Trophoblast cell (in vitro differentiated cells and primary cell): ENCODE measurements at regions not wholly inside any gene's neighbourhood (a gene's known extent, or its start where the extent isn't known, plus 50 kb on each side); places are given as distances from the start of the nearest gene placed in this dataset.

Source experiments
- DNase-seq, 2 donors: peaks; one replicate each; pipeline ENCODE4 v3.0.0-alpha.2; 2016
- H2AFZ ChIP-seq: 2 replicates; pipeline ENCODE4 v1.6.1; 2013; ENCODE audit warnings: low read length, moderate library complexity, mild to moderate bottlenecking; ENCODE audit not compliant: insufficient read depth, poor library complexity
- H2AK5ac ChIP-seq: 2 replicates; pipeline ENCODE4 v1.6.1; 2013; ENCODE audit warnings: mild to moderate bottlenecking, low read length
- H2BK120ac ChIP-seq: 2 replicates; pipeline ENCODE4 v1.6.1; 2013; ENCODE audit warnings: low read length, mild to moderate bottlenecking, moderate library complexity; ENCODE audit not compliant: insufficient read depth, poor library complexity
- H2BK12ac ChIP-seq: 2 replicates; pipeline ENCODE4 v1.6.1; 2013; ENCODE audit warnings: mild to moderate bottlenecking, low read length, moderate library complexity
- H2BK5ac ChIP-seq: 2 replicates; pipeline ENCODE4 v1.6.1; 2013; ENCODE audit warnings: low read length, low read depth, moderate library complexity, mild to moderate bottlenecking; ENCODE audit not compliant: poor library complexity
- H3K14ac ChIP-seq: 2 replicates; pipeline ENCODE4 v1.6.1; 2013; ENCODE audit warnings: mild to moderate bottlenecking, low read length
- H3K18ac ChIP-seq: 2 replicates; pipeline ENCODE4 v1.6.1; 2013; ENCODE audit warnings: mild to moderate bottlenecking, low read length
- H3K23ac ChIP-seq: 2 replicates; pipeline ENCODE4 v1.6.1; 2013; ENCODE audit warnings: low read length
- H3K27ac ChIP-seq: 2 replicates; pipeline ENCODE4 v1.5.1; 2013; ENCODE audit warnings: low read depth, mild to moderate bottlenecking, inconsistent platforms, low read length, moderate library complexity
- H3K27me3 ChIP-seq: 2 replicates; pipeline ENCODE4 v1.6.1; 2013; ENCODE audit warnings: inconsistent platforms, mild to moderate bottlenecking, low read length, moderate library complexity; ENCODE audit not compliant: insufficient read depth
- H3K36me3 ChIP-seq, 2 experiments: 1 replicate in 1 of 2; 2 replicates in 1 of 2; pipeline ENCODE4 v1.6.1; 2013; ENCODE audit warnings: low read length in 2 of 2, mild to moderate bottlenecking in 2 of 2, moderate library complexity in 1 of 2; ENCODE audit not compliant: insufficient read depth in 2 of 2, control insufficient read depth in 1 of 2
- H3K4ac ChIP-seq: 2 replicates; pipeline ENCODE4 v1.6.1; 2013; ENCODE audit warnings: low read depth, mild to moderate bottlenecking, low read length, moderate library complexity
- H3K4me1 ChIP-seq, 2 experiments: 1 replicate in 1 of 2; 2 replicates in 1 of 2; pipeline ENCODE4 v1.6.1; 2013; ENCODE audit warnings: low read length in 2 of 2, mild to moderate bottlenecking in 2 of 2, moderate library complexity in 1 of 2; ENCODE audit not compliant: insufficient read depth in 2 of 2, control insufficient read depth in 1 of 2
- H3K4me2 ChIP-seq: 2 replicates; pipeline ENCODE4 v1.6.1; 2013; ENCODE audit warnings: inconsistent platforms, mild to moderate bottlenecking, low read length, moderate library complexity
- H3K4me3 ChIP-seq: 2 replicates; pipeline ENCODE4 v1.5.1; 2013; ENCODE audit warnings: mild to moderate bottlenecking, low read depth, low read length, inconsistent platforms
- H3K79me1 ChIP-seq: one replicate; pipeline ENCODE4 v1.6.1; 2013; ENCODE audit warnings: low read length
- H3K79me2 ChIP-seq: 2 replicates; pipeline ENCODE4 v1.6.1; 2013; ENCODE audit warnings: low read length, mild to moderate bottlenecking; ENCODE audit not compliant: control insufficient read depth, insufficient read depth, poor library complexity
- H3K9ac ChIP-seq: 2 replicates; pipeline ENCODE4 v1.6.1; 2013; ENCODE audit warnings: mild to moderate bottlenecking, low read length
- H3K9me3 ChIP-seq: 2 replicates; pipeline ENCODE4 v1.6.1; 2013; ENCODE audit warnings: low read depth, mild to moderate bottlenecking, control low read depth, inconsistent platforms, low read length; ENCODE audit not compliant: insufficient read depth
- H4K12ac ChIP-seq: 2 replicates; pipeline ENCODE4 v1.6.1; 2013; ENCODE audit warnings: low read depth, mild to moderate bottlenecking, low read length, moderate library complexity
- H4K8ac ChIP-seq: 2 replicates; pipeline ENCODE4 v1.6.1; 2013; ENCODE audit warnings: low read depth, mild to moderate bottlenecking, low read length, moderate library complexity
- H4K91ac ChIP-seq: one replicate; pipeline ENCODE4 v1.6.1; 2013; ENCODE audit warnings: low read depth, mild to moderate bottlenecking, low read length, moderate library complexity
- WGBS: extraction: QIAGEN DNeasy Blood & Tissue Kit; methylation state at CpG from one replicate; pipeline ENCODE4 v1.1.7; 2013; ENCODE audit warnings: missing lambda C conversion rate; ENCODE audit not compliant: insufficient read length, insufficient coverage; ENCODE audit errors: extremely low coverage; 5-methylcytosine and 5-hydroxymethylcytosine counted together

DNA sequence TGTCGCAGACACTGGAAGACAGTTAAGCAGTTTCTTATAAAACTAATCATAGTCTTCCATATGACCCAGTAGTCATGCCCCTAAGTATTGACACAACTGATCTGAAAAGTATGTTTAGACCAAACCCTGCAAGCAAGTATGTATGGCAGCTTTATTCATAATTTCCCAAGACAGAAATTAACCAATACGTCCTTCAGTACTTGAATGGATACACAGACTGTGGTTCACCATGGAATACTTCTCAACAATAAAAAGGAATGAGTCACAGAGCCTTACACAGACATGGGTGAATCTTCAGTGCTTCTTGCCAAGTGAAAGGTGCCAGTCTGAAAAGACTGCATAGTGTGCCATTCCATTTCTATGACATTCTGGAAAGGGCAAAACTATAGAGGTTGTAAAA is 50.2 kb upstream of the AKR1E2 start:
- H4K12ac ChIP-seq, result no peak overlapping the region
- H3K18ac ChIP-seq, result no peak overlapping the region
- WGBS, result no CpG with 5 or more reads among the region's 2 CpGs
- no peak overlapping the region for H2BK12ac ChIP-seq
- H3K27me3 ChIP-seq, result no peaks in the 10 kb centered on the region
- no peak overlapping the region for H2BK120ac ChIP-seq
- no peak overlapping the region for H3K9ac ChIP-seq
- no peak overlapping the region for H3K14ac ChIP-seq
- H3K79me2 ChIP-seq, result no peaks in the 10 kb centered on the region
- no peak overlapping the region for H3K27ac ChIP-seq
- H3K79me1 ChIP-seq, result no peaks in the 10 kb centered on the region
- no peaks in the 10 kb centered on the region for H3K36me3 ChIP-seq
- no peak overlapping the region for H2AK5ac ChIP-seq
- H3K9me3 ChIP-seq, result no peaks in the 10 kb centered on the region
- no peak overlapping the region for H4K91ac ChIP-seq
- H3K4me1 ChIP-seq, result no peaks in the 10 kb centered on the region
- no peak for DNase-seq
- H3K4me2 ChIP-seq, result no peak overlapping the region
- no peak overlapping the region for H2AFZ ChIP-seq
- no peak overlapping the region for H3K4me3 ChIP-seq
- H3K4ac ChIP-seq, result no peak overlapping the region
- H4K8ac ChIP-seq, result no peak overlapping the region
- no peak overlapping the region for H3K23ac ChIP-seq
- no peak overlapping the region for H2BK5ac ChIP-seq

DNA sequence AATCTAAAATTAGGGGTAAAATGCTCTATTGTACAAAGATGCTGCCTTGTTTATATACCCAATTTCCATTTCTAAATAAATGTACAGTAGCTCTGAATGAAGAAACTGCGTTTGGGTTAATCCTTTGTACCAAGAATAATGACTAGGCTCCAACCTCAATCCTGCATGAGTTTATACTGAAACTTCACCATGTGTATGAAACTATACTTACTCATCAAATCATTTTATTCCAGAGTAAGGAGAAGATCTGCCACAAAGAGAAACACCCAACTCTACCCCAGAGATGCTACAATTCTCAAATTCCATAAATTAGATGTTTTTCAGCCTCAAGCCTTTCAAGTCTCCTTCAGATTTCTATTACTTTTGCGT is 53.8 kb upstream of the AKR1E2 start:
- Histone ChIP-seq H3K4me1 (no peaks in the 10 kb centered on the region), H3K27me3 (no peaks in the 10 kb centered on the region), H4K12ac (no peak overlapping the region), H2BK120ac (no peak overlapping the region), H2AFZ (no peak overlapping the region), H3K4me3 (no peak overlapping the region), H3K18ac (no peak overlapping the region), H3K79me1 (peaks cover 2% of the 10 kb centered on the region), H2BK12ac (no peak overlapping the region), H2BK5ac (no peak overlapping the region), H3K36me3 (no peaks in the 10 kb centered on the region), H2AK5ac (no peak overlapping the region), H4K8ac (no peak overlapping the region), H3K9ac (no peak overlapping the region), H3K4ac (no peak overlapping the region), H3K4me2 (no peak overlapping the region), H3K27ac (no peak overlapping the region), H3K14ac (no peak overlapping the region), H3K23ac (no peak overlapping the region), H3K79me2 (no peaks in the 10 kb centered on the region), H3K9me3 (no peaks in the 10 kb centered on the region), H4K91ac (no peak overlapping the region)
- no CpG with 5 or more reads among the region's 2 CpGs for WGBS
- no peak for DNase-seq

DNA sequence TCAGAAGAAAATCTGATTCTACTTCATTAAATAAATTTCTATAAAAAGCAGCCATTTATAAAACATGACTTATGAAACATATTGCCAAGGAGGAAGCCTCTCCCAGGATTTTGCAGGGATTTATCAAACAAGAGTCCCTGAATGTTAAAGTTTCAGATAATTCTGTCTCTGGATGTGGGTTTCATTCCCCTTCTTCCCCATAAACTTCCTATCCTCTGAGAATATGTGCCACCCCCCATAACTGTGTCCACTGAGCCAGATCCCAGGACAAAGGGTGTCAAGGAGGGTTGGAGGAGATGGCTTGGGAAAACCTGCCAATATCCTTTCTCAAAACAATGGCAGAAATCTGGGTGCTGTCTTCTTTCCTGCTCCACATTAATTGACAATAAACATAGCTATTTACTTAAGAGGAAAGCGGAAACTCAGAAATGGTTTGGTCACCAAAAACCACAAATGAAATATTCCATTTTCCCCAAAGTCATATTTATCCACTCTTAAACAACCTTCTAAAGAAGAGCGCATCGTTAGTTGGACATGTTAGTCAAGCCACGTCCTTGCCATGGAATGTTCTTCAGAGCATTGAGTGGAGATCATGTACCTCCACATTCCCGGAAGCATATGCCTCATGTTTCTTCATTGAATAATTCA is 54.3 kb upstream of the AKR1E2 start:
- peak in 1 of 2 donors; percentile 5 for DNase-seq
- H3K18ac ChIP-seq, result no peak overlapping the region
- no peak overlapping the region for H3K23ac ChIP-seq
- H3K79me1 ChIP-seq, result peaks cover 3% of the 10 kb centered on the region
- no peak overlapping the region for H2AFZ ChIP-seq
- no peak overlapping the region for H2AK5ac ChIP-seq
- no peak overlapping the region for H4K8ac ChIP-seq
- no peak overlapping the region for H3K14ac ChIP-seq
- no peak overlapping the region for H3K4ac ChIP-seq
- no CpG with 5 or more reads among the region's 5 CpGs for WGBS
- no peak overlapping the region for H2BK5ac ChIP-seq
- no peak overlapping the region for H2BK120ac ChIP-seq
- no peaks in the 10 kb centered on the region for H3K36me3 ChIP-seq
- no peak overlapping the region for H4K12ac ChIP-seq
- no peak overlapping the region for H3K9ac ChIP-seq
- no peaks in the 10 kb centered on the region for H3K79me2 ChIP-seq
- no peaks in the 10 kb centered on the region for H3K9me3 ChIP-seq
- no peak overlapping the region for H2BK12ac ChIP-seq
- no peak overlapping the region for H3K4me2 ChIP-seq
- no peak overlapping the region for H4K91ac ChIP-seq
- H3K4me1 ChIP-seq, result no peaks in the 10 kb centered on the region
- no peak overlapping the region for H3K4me3 ChIP-seq
- H3K27ac ChIP-seq, result no peak overlapping the region
- H3K27me3 ChIP-seq, result no peaks in the 10 kb centered on the region

DNA sequence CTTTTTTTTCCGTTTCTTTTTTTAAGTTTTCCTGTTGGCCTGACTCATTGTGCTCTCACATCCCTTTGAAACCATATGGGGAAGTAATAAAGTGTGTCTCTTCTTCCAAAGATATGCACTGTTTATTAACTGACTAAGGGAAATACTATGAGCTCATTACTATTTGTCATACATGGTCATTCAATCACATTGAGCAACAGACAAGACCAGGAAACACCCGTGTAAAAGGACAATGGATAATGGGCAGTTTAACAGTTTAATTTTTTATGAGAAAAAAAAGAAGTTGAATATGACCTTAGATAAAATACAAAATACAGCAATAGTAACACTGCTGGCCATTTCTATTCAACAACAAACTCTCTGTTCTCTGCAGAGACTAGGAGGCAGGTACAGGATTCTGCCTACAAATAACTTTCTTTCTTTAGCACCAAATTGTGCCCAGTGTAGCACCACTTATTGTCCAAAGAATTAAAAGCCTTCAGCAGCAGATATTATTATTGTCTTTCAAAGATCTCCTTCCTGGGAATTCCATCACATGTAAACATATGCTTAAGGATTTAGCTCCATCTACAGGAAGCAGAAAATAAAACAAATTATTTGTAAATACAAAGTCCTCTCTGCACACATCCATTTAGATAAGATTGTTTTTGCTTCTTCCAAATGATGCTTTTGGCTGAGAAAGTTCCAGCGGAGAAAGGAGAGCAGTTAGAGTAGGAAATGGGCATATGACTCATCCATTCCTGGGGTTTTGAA is 55.0 kb upstream of the AKR1E2 start:
- no peaks in the 10 kb centered on the region for H3K79me2 ChIP-seq
- no peak overlapping the region for H3K9ac ChIP-seq
- H4K8ac ChIP-seq, result no peak overlapping the region
- no peak overlapping the region for H3K14ac ChIP-seq
- no peak overlapping the region for H2AFZ ChIP-seq
- no CpG with 5 or more reads among the region's 3 CpGs for WGBS
- no peaks in the 10 kb centered on the region for H3K4me1 ChIP-seq
- no peak overlapping the region for H2BK12ac ChIP-seq
- H3K4me3 ChIP-seq, result no peak overlapping the region
- no peak overlapping the region for H3K4me2 ChIP-seq
- no peak overlapping the region for H2AK5ac ChIP-seq
- H3K79me1 ChIP-seq, result peaks cover 4% of the 10 kb centered on the region
- DNase-seq, result peak in 1 of 2 donors; percentile 65
- no peak overlapping the region for H2BK5ac ChIP-seq
- H3K27me3 ChIP-seq, result no peaks in the 10 kb centered on the region
- no peak overlapping the region for H2BK120ac ChIP-seq
- peak overlapping the region; percentile 34 for H3K27ac ChIP-seq
- H3K36me3 ChIP-seq, result no peaks in the 10 kb centered on the region
- no peak overlapping the region for H3K18ac ChIP-seq
- no peak overlapping the region for H4K12ac ChIP-seq
- no peaks in the 10 kb centered on the region for H3K9me3 ChIP-seq
- H4K91ac ChIP-seq, result no peak overlapping the region
- H3K4ac ChIP-seq, result no peak overlapping the region
- H3K23ac ChIP-seq, result no peak overlapping the region
